ENCODE measurements at regions not wholly inside any gene's neighbourhood (a gene's known extent, or its start where the extent isn't known, plus 50 kb on each side); places are given as distances from the start of the nearest gene placed in this dataset.
"Not testable (repeated sequence)": the region's sequence is repeated elsewhere in the genome, so short reads cannot be mapped to it uniquely, and the experiment has no call there.

DNA sequence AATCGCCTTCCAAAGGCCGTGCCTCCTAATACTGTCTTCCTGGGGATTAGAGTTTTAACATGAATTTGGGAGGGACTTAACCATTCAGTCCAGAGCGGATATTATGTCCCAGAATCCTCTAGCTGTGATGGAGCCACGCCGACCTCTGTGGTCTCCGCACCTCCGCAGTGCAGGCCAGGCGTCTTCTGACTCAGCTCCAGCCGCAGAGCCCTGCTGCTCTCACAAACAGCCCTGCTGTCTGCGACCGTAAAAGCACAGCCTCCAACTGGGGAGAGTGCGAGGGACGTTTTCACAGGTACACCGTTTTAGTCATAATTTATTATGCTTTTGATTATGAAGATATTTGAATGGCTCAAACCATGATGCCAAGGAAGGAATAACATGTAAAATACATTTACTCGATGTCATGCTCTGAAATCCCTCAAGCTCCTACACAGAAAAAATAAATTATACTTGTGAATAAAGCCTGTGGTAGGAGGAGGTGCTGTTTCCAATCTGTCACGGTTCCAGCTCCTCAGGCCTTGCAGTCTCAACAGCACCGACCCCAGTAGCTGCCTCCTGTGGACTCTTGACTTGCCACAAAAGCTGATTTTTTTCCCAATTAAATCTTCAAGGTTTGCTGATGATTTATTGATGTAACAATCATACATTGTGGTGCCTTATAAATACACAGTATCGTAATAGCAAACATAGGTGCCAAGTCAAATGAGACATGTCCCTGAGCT is 353.6 kb upstream of the FRG1 start:
- H3K4me3 ChIP-seq (ENCODE audit: control insufficient read depth in 1 of 2, extremely low read depth in 1 of 2, low read length in 1 of 2); H3K9me3 ChIP-seq; CTCF ChIA-PET; H3K4me1 Mint-ChIP-seq; H3K9me3 Mint-ChIP-seq; H3K4me1 ChIP-seq (ENCODE audit: control insufficient read depth in 1 of 2, extremely low read depth in 1 of 2, insufficient read depth in 2 of 2, low read length in 2 of 2); H3K27me3 ChIP-seq (replicated peaks in 1 of 2; ENCODE audit: control insufficient read depth in 2 of 2, extremely low read depth in 1 of 2, insufficient read depth in 2 of 2, low read length in 1 of 2); H3K36me3 ChIP-seq (ENCODE audit: control insufficient read depth in 2 of 2, extremely low read depth in 1 of 2, insufficient read depth in 1 of 2, low read length in 1 of 2); ATAC-seq (replicated peaks in 1 of 4); POLR2A ChIA-PET; H3K36me3 Mint-ChIP-seq; H3K27ac Mint-ChIP-seq; H3K4me3 Mint-ChIP-seq; DNase-seq; H3K27ac ChIP-seq (ENCODE audit: low read length); H3K27me3 Mint-ChIP-seq: not testable (repeated sequence)
- 89% methylated on average over 10 of the region's 18 CpGs for WGBS (ENCODE audit: insufficient coverage)

DNA sequence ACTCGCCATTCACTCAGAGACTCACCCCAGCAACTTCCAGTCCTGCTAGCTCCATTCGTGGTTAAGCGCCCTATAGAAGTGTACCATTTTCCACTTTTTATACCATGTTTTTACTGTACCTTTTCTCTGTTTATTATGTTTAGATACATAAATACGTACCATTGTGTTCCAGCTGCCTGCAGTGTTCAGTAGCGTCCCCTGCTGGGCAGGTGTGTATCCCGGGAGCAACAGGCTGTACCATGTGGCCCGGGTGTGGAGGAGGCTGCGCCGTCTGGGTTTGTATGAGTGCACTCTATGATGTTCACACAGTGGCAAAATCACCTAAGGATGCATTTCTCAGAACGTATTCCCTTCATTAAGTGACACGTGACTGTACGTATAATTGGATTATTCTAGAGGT is 351.5 kb upstream of the FRG1 start:
- H3K4me3 Mint-ChIP-seq; H3K27ac ChIP-seq (ENCODE audit: low read length); DNase-seq; H3K4me3 ChIP-seq (ENCODE audit: control insufficient read depth in 1 of 2, extremely low read depth in 1 of 2, low read length in 1 of 2); H3K9me3 ChIP-seq; POLR2A ChIA-PET; H3K4me1 ChIP-seq (ENCODE audit: control insufficient read depth in 1 of 2, extremely low read depth in 1 of 2, insufficient read depth in 2 of 2, low read length in 2 of 2); H3K27ac Mint-ChIP-seq; H3K27me3 Mint-ChIP-seq; H3K36me3 ChIP-seq (ENCODE audit: control insufficient read depth in 2 of 2, extremely low read depth in 1 of 2, insufficient read depth in 1 of 2, low read length in 1 of 2); H3K4me1 Mint-ChIP-seq; ATAC-seq (replicated peaks in 1 of 4); H3K36me3 Mint-ChIP-seq; H3K27me3 ChIP-seq (replicated peaks in 1 of 2; ENCODE audit: control insufficient read depth in 2 of 2, extremely low read depth in 1 of 2, insufficient read depth in 2 of 2, low read length in 1 of 2); CTCF ChIA-PET; H3K9me3 Mint-ChIP-seq: not testable (repeated sequence)
- no CpG with 5 or more reads among the region's 12 CpGs for WGBS (ENCODE audit: insufficient coverage)

DNA sequence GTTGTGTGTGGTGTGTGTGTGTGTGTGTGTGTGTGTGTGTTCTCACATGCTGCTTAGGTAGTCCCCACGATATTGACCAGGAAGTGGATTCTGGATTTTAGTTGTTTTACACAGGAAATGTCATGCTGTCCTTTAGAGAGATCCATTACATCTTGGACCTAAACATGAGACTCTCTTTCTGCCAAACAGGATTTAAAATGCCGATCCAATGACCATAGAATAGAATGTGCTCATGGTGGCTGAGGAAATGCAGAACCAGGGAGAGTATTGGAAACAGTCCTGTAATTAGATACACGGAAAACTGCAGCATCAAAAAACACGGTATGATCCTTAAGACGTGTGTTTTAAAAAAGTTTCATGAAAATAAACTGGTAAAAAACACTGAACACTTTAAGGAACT is 347.8 kb upstream of the FRG1 start:
- 100% methylated on average over 2 of the region's 5 CpGs for WGBS (ENCODE audit: insufficient coverage)
- peaks cover 0 to 3% of the 10 kb centered on the region in 2 experiments for H3K27me3 ChIP-seq (replicated peaks in 1 of 2; ENCODE audit: control insufficient read depth in 2 of 2, extremely low read depth in 1 of 2, insufficient read depth in 2 of 2, low read length in 1 of 2)

DNA sequence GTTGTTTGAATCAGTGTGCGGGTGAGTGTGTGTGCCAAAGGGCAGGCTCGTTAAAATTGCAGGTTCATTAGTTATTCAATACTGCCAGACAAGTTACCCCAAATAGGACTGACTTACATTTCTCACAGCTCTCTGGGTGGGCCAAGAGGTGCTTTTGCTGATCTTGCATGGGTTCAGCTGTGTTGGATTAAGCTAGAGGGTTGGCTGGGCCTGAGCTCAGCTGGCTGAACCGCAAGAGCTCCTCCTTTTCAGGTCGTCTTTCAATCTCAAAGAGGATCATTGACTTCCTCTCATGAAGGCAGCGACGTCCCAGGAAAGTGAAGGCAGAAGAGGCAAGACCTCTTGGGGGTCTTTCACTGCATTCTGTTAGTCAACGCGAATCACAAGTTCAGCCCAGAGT is 343.3 kb upstream of the FRG1 start:
- H3K27me3 ChIP-seq (replicated peaks in 1 of 2; ENCODE audit: control insufficient read depth in 2 of 2, extremely low read depth in 1 of 2, insufficient read depth in 2 of 2, low read length in 1 of 2), result peaks cover 0 to 3% of the 10 kb centered on the region in 2 experiments
- H3K36me3 ChIP-seq (ENCODE audit: control insufficient read depth in 2 of 2, extremely low read depth in 1 of 2, insufficient read depth in 1 of 2, low read length in 1 of 2), result no peaks in the 10 kb centered on the region
- H3K27me3 Mint-ChIP-seq, result peaks cover 0 to 5% of the 10 kb centered on the region in 2 donors
- 68% methylated on average over 2 of the region's 8 CpGs for WGBS (ENCODE audit: insufficient coverage)
- no peaks in the 10 kb centered on the region for H3K4me1 Mint-ChIP-seq
- H3K4me1 ChIP-seq (ENCODE audit: control insufficient read depth in 1 of 2, extremely low read depth in 1 of 2, insufficient read depth in 2 of 2, low read length in 2 of 2), result no peaks in the 10 kb centered on the region
- no peaks in the 10 kb centered on the region for H3K9me3 ChIP-seq
- H3K4me3 Mint-ChIP-seq, result no peak overlapping the region
- H3K27ac Mint-ChIP-seq, result no peak overlapping the region
- ChIA-PET POLR2A (no interaction called here), CTCF (no interaction called here)
- ATAC-seq (replicated peaks in 1 of 4), result no peak
- H3K4me3 ChIP-seq (ENCODE audit: control insufficient read depth in 1 of 2, extremely low read depth in 1 of 2, low read length in 1 of 2), result no peak overlapping the region
- peaks cover 3 to 16% (median 3%) of the 10 kb centered on the region in 3 donors for H3K9me3 Mint-ChIP-seq
- H3K27ac ChIP-seq (ENCODE audit: low read length), result no peak overlapping the region
- no peaks in the 10 kb centered on the region for H3K36me3 Mint-ChIP-seq
- no peak for DNase-seq

More for the DNA sequence above, 347.8 kb upstream of the FRG1 start:
- H3K27me3 Mint-ChIP-seq, result no peaks in the 10 kb centered on the region
- H3K4me3 Mint-ChIP-seq, result no peak overlapping the region
- Histone ChIP-seq H3K36me3 (ENCODE audit: control insufficient read depth in 2 of 2, extremely low read depth in 1 of 2, insufficient read depth in 1 of 2, low read length in 1 of 2) (no peaks in the 10 kb centered on the region), H3K4me3 (ENCODE audit: control insufficient read depth in 1 of 2, extremely low read depth in 1 of 2, low read length in 1 of 2) (no peak overlapping the region), H3K9me3 (no peaks in the 10 kb centered on the region), H3K4me1 (ENCODE audit: control insufficient read depth in 1 of 2, extremely low read depth in 1 of 2, insufficient read depth in 2 of 2, low read length in 2 of 2) (no peaks in the 10 kb centered on the region), H3K27ac (ENCODE audit: low read length) (no peak overlapping the region)
- H3K9me3 Mint-ChIP-seq, result peaks cover 0 to 13% (median 0%) of the 10 kb centered on the region in 3 donors
- POLR2A ChIA-PET, result no interaction called here
- no peak for ATAC-seq (replicated peaks in 1 of 4)
- no peak overlapping the region for H3K27ac Mint-ChIP-seq
- CTCF ChIA-PET, result no interaction called here
- no peaks in the 10 kb centered on the region for H3K4me1 Mint-ChIP-seq
- H3K36me3 Mint-ChIP-seq, result no peaks in the 10 kb centered on the region
- no peak for DNase-seq

DNA sequence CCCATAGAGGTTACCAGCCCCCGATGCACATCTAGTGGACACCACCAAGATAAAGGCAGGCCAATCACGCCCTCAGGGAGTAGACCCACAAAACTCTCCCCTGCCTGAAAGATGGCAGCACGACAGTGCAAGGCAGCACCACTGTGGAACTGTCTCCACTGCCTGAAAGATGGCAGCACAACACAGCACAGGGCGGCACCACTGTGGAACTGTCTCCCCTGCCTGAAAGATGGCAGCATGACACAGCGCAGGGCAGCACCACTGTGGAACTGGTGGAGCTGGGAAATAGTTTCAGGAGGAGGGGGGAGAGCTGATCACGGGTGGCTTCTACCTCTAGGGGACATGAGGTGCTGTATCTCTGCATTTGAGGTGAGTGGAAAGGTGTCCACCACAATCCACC is 340.4 kb upstream of the FRG1 start:
- Mint-ChIP-seq H3K4me1 (no peaks in the 10 kb centered on the region), H3K36me3 (no peaks in the 10 kb centered on the region), H3K27me3 (peaks cover 0 to 5% of the 10 kb centered on the region in 2 donors), H3K4me3 (no peak overlapping the region), H3K9me3 (peaks cover 3 to 13% (median 3%) of the 10 kb centered on the region in 3 donors), H3K27ac (no peak overlapping the region)
- Histone ChIP-seq H3K4me3 (ENCODE audit: control insufficient read depth in 1 of 2, extremely low read depth in 1 of 2, low read length in 1 of 2) (no peak overlapping the region), H3K27ac (ENCODE audit: low read length) (no peak overlapping the region), H3K36me3 (ENCODE audit: control insufficient read depth in 2 of 2, extremely low read depth in 1 of 2, insufficient read depth in 1 of 2, low read length in 1 of 2) (no peaks in the 10 kb centered on the region), H3K9me3 (no peaks in the 10 kb centered on the region), H3K27me3 (replicated peaks in 1 of 2; ENCODE audit: control insufficient read depth in 2 of 2, extremely low read depth in 1 of 2, insufficient read depth in 2 of 2, low read length in 1 of 2) (peaks cover 0 to 3% of the 10 kb centered on the region in 2 experiments), H3K4me1 (ENCODE audit: control insufficient read depth in 1 of 2, extremely low read depth in 1 of 2, insufficient read depth in 2 of 2, low read length in 2 of 2) (no peaks in the 10 kb centered on the region)
- ATAC-seq (replicated peaks in 1 of 4) (no peak), DNase-seq (no peak)
- WGBS (ENCODE audit: insufficient coverage), result 70% methylated on average over 6 of the region's 6 CpGs
- ChIA-PET CTCF (no interaction called here), POLR2A (no interaction called here)

DNA sequence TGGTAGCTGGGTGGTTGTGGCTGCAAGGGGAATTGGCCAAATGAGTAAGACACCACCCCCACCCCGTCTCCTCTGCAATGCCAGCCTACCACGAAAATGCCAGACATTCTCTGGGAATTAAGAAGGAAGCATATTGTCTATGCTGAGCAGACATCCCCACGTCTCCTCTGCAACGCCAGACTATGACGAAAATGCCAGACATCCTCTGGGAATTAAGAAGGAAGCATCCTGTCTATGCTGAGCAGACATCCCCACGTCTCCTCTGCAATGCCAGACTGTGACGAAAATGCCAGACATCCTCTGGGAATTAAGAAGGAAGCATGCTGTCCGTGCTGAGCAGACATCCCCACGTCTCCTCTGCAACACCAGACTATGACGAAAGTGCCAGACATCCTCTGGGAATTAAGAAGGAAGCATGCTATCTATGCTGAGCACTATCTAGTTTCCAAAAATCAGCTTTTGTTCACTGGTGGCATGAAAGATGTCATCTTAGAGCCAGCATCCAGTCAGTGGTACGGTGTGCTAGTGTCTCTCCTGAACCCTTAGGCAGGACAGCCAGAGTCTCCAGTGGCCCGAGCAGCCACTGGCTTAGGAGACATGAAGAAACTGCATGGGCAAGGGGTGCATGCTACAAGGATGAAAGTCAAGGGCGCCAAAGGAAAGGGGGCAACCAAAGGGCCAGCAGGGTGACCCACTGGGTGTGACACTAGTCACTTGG is 339.8 kb upstream of the FRG1 start:
- no peak overlapping the region for H3K27ac Mint-ChIP-seq
- 94% methylated on average over 6 of the region's 13 CpGs for WGBS (ENCODE audit: insufficient coverage)
- no peak overlapping the region for H3K27ac ChIP-seq (ENCODE audit: low read length)
- CTCF ChIA-PET, result no interaction called here
- no peaks in the 10 kb centered on the region for H3K36me3 Mint-ChIP-seq
- ATAC-seq (replicated peaks in 1 of 4) (no peak), DNase-seq (no peak)
- POLR2A ChIA-PET, result no interaction called here
- H3K36me3 ChIP-seq (ENCODE audit: control insufficient read depth in 2 of 2, extremely low read depth in 1 of 2, insufficient read depth in 1 of 2, low read length in 1 of 2), result no peaks in the 10 kb centered on the region
- H3K4me3 ChIP-seq (ENCODE audit: control insufficient read depth in 1 of 2, extremely low read depth in 1 of 2, low read length in 1 of 2), result no peak overlapping the region
- H3K4me1 ChIP-seq (ENCODE audit: control insufficient read depth in 1 of 2, extremely low read depth in 1 of 2, insufficient read depth in 2 of 2, low read length in 2 of 2), result no peaks in the 10 kb centered on the region
- H3K27me3 Mint-ChIP-seq, result peaks cover 0 to 5% of the 10 kb centered on the region in 2 donors
- H3K9me3 ChIP-seq, result no peaks in the 10 kb centered on the region
- no peak overlapping the region for H3K4me3 Mint-ChIP-seq
- H3K4me1 Mint-ChIP-seq, result no peaks in the 10 kb centered on the region
- H3K9me3 Mint-ChIP-seq, result peaks cover 3 to 13% (median 3%) of the 10 kb centered on the region in 3 donors
- H3K27me3 ChIP-seq (replicated peaks in 1 of 2; ENCODE audit: control insufficient read depth in 2 of 2, extremely low read depth in 1 of 2, insufficient read depth in 2 of 2, low read length in 1 of 2), result peaks cover 0 to 3% of the 10 kb centered on the region in 2 experiments

Measured in T-cell (primary cell).